Erythroblast (primary cell): ENCODE measurements at regions not wholly inside any gene's neighbourhood (a gene's known extent, or its start where the extent isn't known, plus 50 kb on each side); places are given as distances from the start of the nearest gene placed in this dataset.

ENCODE experiments used
- GATA1 ChIP-seq: IDR thresholded peaks from 2 replicates; pipeline ENCODE4 v1.6.1; 2011; ENCODE audit warnings: low read depth, mild to moderate bottlenecking, control low read depth, low read length, moderate library complexity
- POLR2A ChIP-seq: IDR thresholded peaks from 2 replicates; pipeline ENCODE4 v1.6.1; 2011; ENCODE audit warnings: mild to moderate bottlenecking, low read length

GRCh38 chr2:240210198-240210965 lies 69.9 kb upstream of the OTOS start:
- TF ChIP-seq POLR2A, result no peak
- no peak for TF ChIP-seq GATA1
